Activated CD4-positive, alpha-beta memory T cell treated with anti-CD3 and anti-CD28 coated beads for 36 hours (primary cell): ENCODE measurements at regions not wholly inside any gene's neighbourhood (a gene's known extent, or its start where the extent isn't known, plus 50 kb on each side); places are given as distances from the start of the nearest gene placed in this dataset.

ENCODE experiments used
- CTCF ChIA-PET: fragments of 350-600 bp; sonication (Branson Sonifier 250); formaldehyde crosslinking; loops from one replicate; lab custom pipeline; 2021; ENCODE audit warnings: antibody characterized with exemption, inconsistent platforms; lab: Charles Lee
- POLR2A ChIA-PET: fragments of 350-600 bp; sonication (Branson Sonifier 250); formaldehyde crosslinking; loops from one replicate; lab custom pipeline; 2021; ENCODE audit warnings: antibody characterized with exemption; lab: Charles Lee
- DNase-seq: peaks from one replicate; pipeline ENCODE4 v3.0.0-alpha.2; 2020
- H3K27ac Mint-ChIP-seq: one replicate; pipeline ENCODE4 v1.8.0; 2021; ENCODE audit warnings: mixed read lengths
- H3K27me3 Mint-ChIP-seq: one replicate; pipeline ENCODE4 v1.8.0; 2021; ENCODE audit warnings: mixed read lengths
- H3K36me3 Mint-ChIP-seq: one replicate; pipeline ENCODE4 v1.8.0; 2021; ENCODE audit warnings: mixed read lengths
- H3K4me1 Mint-ChIP-seq: one replicate; pipeline ENCODE4 v1.8.0; 2021; ENCODE audit warnings: low read depth, mixed read lengths
- H3K4me3 Mint-ChIP-seq: one replicate; pipeline ENCODE4 v1.8.0; 2021; ENCODE audit warnings: mild to moderate bottlenecking, mixed read lengths
- H3K9me3 Mint-ChIP-seq: one replicate; pipeline ENCODE4 v1.8.0; 2021; ENCODE audit warnings: mixed read lengths
- intact Hi-C: fragments of 100-400 bp; cut with micrococcal nuclease; formaldehyde crosslinking; loops from one replicate; pipeline ENCODE4 v1.15.1; 2023

GRCh38 chr5:8396246-8396645 lies 527.3 kb downstream of the MTRR start:
- ChIA-PET CTCF (no interaction called here), POLR2A (no interaction called here)
- DNase-seq = no peak
- Mint-ChIP-seq H3K27me3 (no peaks in the 10 kb centered on the region), H3K4me3 (no peak overlapping the region), H3K27ac (no peak overlapping the region), H3K4me1 (no peaks in the 10 kb centered on the region), H3K36me3 (no peaks in the 10 kb centered on the region), H3K9me3 (no peaks in the 10 kb centered on the region)
- intact Hi-C loops = no loop called here

- no peak for DNase-seq
- H3K27ac Mint-ChIP-seq = no peak overlapping the region
- no peaks in the 10 kb centered on the region for H3K4me1 Mint-ChIP-seq
- CTCF ChIA-PET = no interaction called here
- intact Hi-C loops = no loop called here
- no peaks in the 10 kb centered on the region for H3K9me3 Mint-ChIP-seq
- H3K27me3 Mint-ChIP-seq = no peaks in the 10 kb centered on the region
- no peaks in the 10 kb centered on the region for H3K36me3 Mint-ChIP-seq
- no peak overlapping the region for H3K4me3 Mint-ChIP-seq
- POLR2A ChIA-PET = no interaction called here
Measured at GRCh38 chr5:8396756-8397155, 527.8 kb downstream of the MTRR start.

GRCh38 chr5:8399471-8399870 lies 530.5 kb downstream of the MTRR start:
- H3K27me3 Mint-ChIP-seq = no peaks in the 10 kb centered on the region
- intact Hi-C loops = no loop called here
- no peak overlapping the region for H3K27ac Mint-ChIP-seq
- no peaks in the 10 kb centered on the region for H3K9me3 Mint-ChIP-seq
- H3K4me3 Mint-ChIP-seq = no peak overlapping the region
- H3K36me3 Mint-ChIP-seq = no peaks in the 10 kb centered on the region
- POLR2A ChIA-PET = no interaction called here
- CTCF ChIA-PET = no interaction called here
- DNase-seq = no peak
- H3K4me1 Mint-ChIP-seq = no peaks in the 10 kb centered on the region

GRCh38 chr5:8408258-8408657 lies 539.3 kb downstream of the MTRR start:
- no peaks in the 10 kb centered on the region for H3K9me3 Mint-ChIP-seq
- CTCF ChIA-PET = no interaction called here

GRCh38 chr5:8410618-8411017 lies 541.7 kb downstream of the MTRR start:
- Mint-ChIP-seq H3K4me1 (no peaks in the 10 kb centered on the region), H3K4me3 (no peak overlapping the region), H3K36me3 (no peaks in the 10 kb centered on the region), H3K9me3 (no peaks in the 10 kb centered on the region), H3K27me3 (no peaks in the 10 kb centered on the region), H3K27ac (no peak overlapping the region)
- CTCF ChIA-PET = no interaction called here
- intact Hi-C loops = no loop called here
- POLR2A ChIA-PET = no interaction called here
- DNase-seq = no peak

More at GRCh38 chr5:8408258-8408657, 539.3 kb downstream of the MTRR start:
- no peaks in the 10 kb centered on the region for H3K36me3 Mint-ChIP-seq
- intact Hi-C loops = no loop called here
- H3K4me3 Mint-ChIP-seq = no peak overlapping the region
- no peak overlapping the region for H3K27ac Mint-ChIP-seq
- H3K27me3 Mint-ChIP-seq = no peaks in the 10 kb centered on the region
- no peaks in the 10 kb centered on the region for H3K4me1 Mint-ChIP-seq
- POLR2A ChIA-PET = no interaction called here
- no peak for DNase-seq

- CTCF ChIA-PET = no interaction called here
- intact Hi-C loops = no loop called here
- Mint-ChIP-seq H3K27me3 (no peaks in the 10 kb centered on the region), H3K9me3 (no peaks in the 10 kb centered on the region), H3K27ac (no peak overlapping the region), H3K4me3 (no peak overlapping the region), H3K4me1 (no peaks in the 10 kb centered on the region), H3K36me3 (no peaks in the 10 kb centered on the region)
- no peak for DNase-seq
- POLR2A ChIA-PET = no interaction called here
Measured at GRCh38 chr5:8413975-8414374, 545.0 kb downstream of the MTRR start.

GRCh38 chr5:8417316-8418048 lies 548.5 kb downstream of the MTRR start:
- ChIA-PET CTCF (interaction anchor here (0.7 kb wide), 1 partner anchor 93 kb away, joined by 3 read pairs; no protein-coding TSS in a partner anchor), POLR2A (no interaction called here)
- Mint-ChIP-seq H3K27ac (no peak overlapping the region), H3K36me3 (no peaks in the 10 kb centered on the region), H3K9me3 (no peaks in the 10 kb centered on the region), H3K4me3 (no peak overlapping the region), H3K27me3 (no peaks in the 10 kb centered on the region), H3K4me1 (no peaks in the 10 kb centered on the region)
- no peak for DNase-seq
- intact Hi-C loops = no loop called here

GRCh38 chr5:8418049-8418426 lies 549.1 kb downstream of the MTRR start:
- no peaks in the 10 kb centered on the region for H3K4me1 Mint-ChIP-seq
- no peak overlapping the region for H3K4me3 Mint-ChIP-seq
- DNase-seq = no peak
- H3K27me3 Mint-ChIP-seq = no peaks in the 10 kb centered on the region
- intact Hi-C loops = no loop called here
- ChIA-PET POLR2A (no interaction called here), CTCF (interaction anchor here (0.7 kb wide), 1 partner anchor 92 kb away, joined by 3 read pairs; no protein-coding TSS in a partner anchor)
- no peaks in the 10 kb centered on the region for H3K36me3 Mint-ChIP-seq
- no peak overlapping the region for H3K27ac Mint-ChIP-seq
- H3K9me3 Mint-ChIP-seq = no peaks in the 10 kb centered on the region

GRCh38 chr5:8429778-8430758 lies 561.1 kb downstream of the MTRR start:
- DNase-seq = no peak
- Mint-ChIP-seq H3K27me3 (no peaks in the 10 kb centered on the region), H3K27ac (no peak overlapping the region), H3K36me3 (no peaks in the 10 kb centered on the region), H3K9me3 (peaks cover 4% of the 10 kb centered on the region), H3K4me3 (no peak overlapping the region), H3K4me1 (no peaks in the 10 kb centered on the region)
- intact Hi-C loops = no loop called here
- ChIA-PET CTCF (no interaction called here), POLR2A (no interaction called here)

- no peaks in the 10 kb centered on the region for H3K4me1 Mint-ChIP-seq
Measured at GRCh38 chr5:8434501-8434900, 565.6 kb downstream of the MTRR start.

GRCh38 chr5:8436924-8437323 lies 568.0 kb downstream of the MTRR start:
- no peak for DNase-seq
- CTCF ChIA-PET = no interaction called here
- H3K27ac Mint-ChIP-seq = no peak overlapping the region
- intact Hi-C loops = no loop called here
- H3K9me3 Mint-ChIP-seq = no peaks in the 10 kb centered on the region
- no peaks in the 10 kb centered on the region for H3K36me3 Mint-ChIP-seq
- H3K4me3 Mint-ChIP-seq = no peak overlapping the region
- H3K27me3 Mint-ChIP-seq = no peaks in the 10 kb centered on the region
- no peaks in the 10 kb centered on the region for H3K4me1 Mint-ChIP-seq
- POLR2A ChIA-PET = no interaction called here

More at GRCh38 chr5:8434501-8434900, 565.6 kb downstream of the MTRR start:
- ChIA-PET POLR2A (no interaction called here), CTCF (no interaction called here)
- Mint-ChIP-seq H3K4me3 (no peak overlapping the region), H3K27me3 (no peaks in the 10 kb centered on the region), H3K36me3 (no peaks in the 10 kb centered on the region), H3K9me3 (no peaks in the 10 kb centered on the region), H3K27ac (no peak overlapping the region)
- DNase-seq = no peak
- intact Hi-C loops = no loop called here

- Mint-ChIP-seq H3K4me1 (no peaks in the 10 kb centered on the region), H3K36me3 (no peaks in the 10 kb centered on the region), H3K4me3 (no peak overlapping the region), H3K27me3 (no peaks in the 10 kb centered on the region), H3K27ac (no peak overlapping the region), H3K9me3 (peaks cover 3% of the 10 kb centered on the region)
- DNase-seq = no peak
- ChIA-PET POLR2A (no interaction called here), CTCF (no interaction called here)
- intact Hi-C loops = no loop called here
Measured at GRCh38 chr5:8445139-8445538, 576.2 kb downstream of the MTRR start.
